ENCODE measurements at regions not wholly inside any gene's neighbourhood (a gene's known extent, or its start where the extent isn't known, plus 50 kb on each side); places are given as distances from the start of the nearest gene placed in this dataset.

DNA sequence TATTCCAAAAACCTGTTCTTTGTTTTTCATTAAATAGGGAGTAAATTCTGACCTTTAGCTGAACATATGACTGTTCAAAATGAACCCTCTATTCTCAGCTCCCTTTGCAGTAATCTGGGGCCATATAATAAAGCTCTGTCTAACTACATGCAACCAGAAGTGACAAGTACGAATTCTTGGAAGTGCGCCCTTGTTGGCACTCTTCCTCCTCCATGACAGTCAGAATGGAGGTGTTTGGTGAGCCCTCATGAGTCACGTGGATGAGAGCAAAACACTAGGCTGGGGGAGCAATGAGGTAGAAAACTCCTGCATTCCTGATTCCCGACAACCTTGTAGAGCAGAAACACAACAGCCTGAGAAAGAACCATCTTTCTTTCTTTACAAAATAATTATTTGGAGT, 552.9 kb downstream of the FBXO15 start:
- TF ChIP-seq, protein P1, sequence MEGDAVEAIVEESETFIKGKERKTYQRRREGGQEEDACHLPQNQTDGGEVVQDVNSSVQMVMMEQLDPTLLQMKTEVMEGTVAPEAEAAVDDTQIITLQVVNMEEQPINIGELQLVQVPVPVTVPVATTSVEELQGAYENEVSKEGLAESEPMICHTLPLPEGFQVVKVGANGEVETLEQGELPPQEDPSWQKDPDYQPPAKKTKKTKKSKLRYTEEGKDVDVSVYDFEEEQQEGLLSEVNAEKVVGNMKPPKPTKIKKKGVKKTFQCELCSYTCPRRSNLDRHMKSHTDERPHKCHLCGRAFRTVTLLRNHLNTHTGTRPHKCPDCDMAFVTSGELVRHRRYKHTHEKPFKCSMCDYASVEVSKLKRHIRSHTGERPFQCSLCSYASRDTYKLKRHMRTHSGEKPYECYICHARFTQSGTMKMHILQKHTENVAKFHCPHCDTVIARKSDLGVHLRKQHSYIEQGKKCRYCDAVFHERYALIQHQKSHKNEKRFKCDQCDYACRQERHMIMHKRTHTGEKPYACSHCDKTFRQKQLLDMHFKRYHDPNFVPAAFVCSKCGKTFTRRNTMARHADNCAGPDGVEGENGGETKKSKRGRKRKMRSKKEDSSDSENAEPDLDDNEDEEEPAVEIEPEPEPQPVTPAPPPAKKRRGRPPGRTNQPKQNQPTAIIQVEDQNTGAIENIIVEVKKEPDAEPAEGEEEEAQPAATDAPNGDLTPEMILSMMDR (IDR thresholded peaks at IDR 0.05; ENCODE audit: extremely low read depth, missing control alignments) = no peak
- no peak for DNase-seq (ENCODE audit: low spot score)

DNA sequence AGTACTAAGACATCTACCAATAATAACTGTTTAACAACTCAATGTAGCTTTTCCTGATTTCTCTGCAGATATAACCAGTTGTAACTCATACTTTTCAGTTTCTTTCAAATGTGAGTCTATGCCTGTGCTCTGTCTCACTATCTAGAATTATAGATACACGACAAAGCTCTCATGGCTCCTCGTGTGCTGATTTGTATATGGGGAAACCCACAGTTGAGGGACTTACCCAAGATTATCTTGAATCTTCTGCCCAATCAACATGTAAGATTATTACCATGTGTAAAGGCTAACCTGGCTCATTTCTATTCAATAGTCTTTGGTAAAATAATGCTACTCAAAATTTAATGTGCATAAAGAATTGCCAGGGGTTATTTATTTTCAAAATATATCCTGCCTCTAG, 554.4 kb downstream of the FBXO15 start:
- TF ChIP-seq, protein P1 (IDR thresholded peaks at IDR 0.05; ENCODE audit: extremely low read depth, missing control alignments) = no peak
- DNase-seq (ENCODE audit: low spot score) = no peak

GRCh38 chr18:73590950-73591349, 556.7 kb downstream of the FBXO15 start:
- no peak for DNase-seq (ENCODE audit: low spot score)
- TF ChIP-seq, protein P1 (IDR thresholded peaks at IDR 0.05; ENCODE audit: extremely low read depth, missing control alignments) = no peak

DNA sequence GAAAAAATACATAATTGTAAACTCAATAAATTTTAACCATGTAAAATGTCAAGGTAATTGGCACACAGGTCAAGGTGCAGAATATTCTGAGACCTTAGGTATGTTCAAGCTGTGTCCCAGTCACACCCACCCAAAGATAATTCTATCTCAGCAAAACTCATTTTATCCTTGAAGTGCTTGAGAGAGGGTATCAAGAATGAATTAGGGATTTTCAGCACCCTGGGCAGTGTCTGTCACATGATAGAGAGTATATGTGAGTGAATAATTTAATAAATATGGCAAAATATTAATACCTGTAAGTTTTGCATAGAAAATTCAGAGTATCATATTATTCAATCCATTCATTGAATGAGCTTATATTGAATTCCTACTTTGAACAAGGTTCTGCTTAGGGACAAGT, 567.9 kb downstream of the FBXO15 start:
- TF ChIP-seq, protein P1 (IDR thresholded peaks at IDR 0.05; ENCODE audit: extremely low read depth, missing control alignments) = no peak
- no peak for DNase-seq (ENCODE audit: low spot score)

GRCh38 chr18:73577365-73577764, 570.3 kb downstream of the FBXO15 start:
- DNase-seq (ENCODE audit: low spot score) = no peak
- TF ChIP-seq, protein P1 (IDR thresholded peaks at IDR 0.05; ENCODE audit: extremely low read depth, missing control alignments) = no peak

DNA sequence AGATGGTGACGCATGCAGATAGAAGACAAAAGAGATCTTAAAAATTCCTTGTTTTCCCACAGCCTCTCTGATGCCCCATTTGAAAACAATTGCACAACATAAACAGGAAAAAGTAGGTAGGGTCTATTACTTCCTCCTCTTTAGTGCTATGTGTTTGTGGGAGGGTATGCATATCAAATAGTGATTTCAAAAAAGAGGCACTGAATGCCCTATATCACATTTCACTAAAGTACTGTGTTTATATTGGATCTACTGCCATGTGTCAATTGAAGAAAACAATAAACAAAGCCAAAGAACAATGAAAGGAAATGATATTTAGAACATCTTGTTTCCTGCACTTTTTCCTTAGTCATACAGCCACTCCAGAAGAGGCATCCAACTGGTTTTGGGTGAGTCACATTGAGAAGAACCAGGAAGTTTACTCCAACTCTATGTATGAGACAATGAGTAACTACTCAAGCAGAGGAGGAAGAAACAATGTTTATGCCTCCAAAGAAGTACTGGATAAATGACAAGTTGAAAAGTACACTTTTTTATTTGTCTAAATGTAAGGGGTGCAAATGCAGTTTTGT, 583.6 kb downstream of the FBXO15 start:
- DNase-seq (ENCODE audit: low spot score) = no peak
- TF ChIP-seq, protein P1 (IDR thresholded peaks at IDR 0.05; ENCODE audit: extremely low read depth, missing control alignments) = no peak

DNA sequence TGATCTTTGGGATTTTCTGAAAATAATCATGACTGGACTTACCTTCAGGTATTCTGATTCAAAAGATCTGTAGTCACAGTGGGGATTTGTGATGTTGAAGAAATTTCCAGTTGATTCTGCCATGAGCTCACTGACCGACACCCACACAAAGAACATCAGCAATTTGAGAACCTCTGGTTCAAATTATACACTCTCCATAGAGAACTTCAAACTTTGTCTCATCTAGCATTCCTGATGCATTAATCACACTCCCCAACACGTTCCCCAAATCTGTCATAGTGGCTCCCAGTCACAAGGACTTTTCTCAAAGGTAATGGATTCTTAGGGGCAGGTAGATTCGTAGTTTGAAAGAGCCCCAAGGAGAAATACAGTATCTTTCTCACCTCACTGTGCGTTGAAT, 584.3 kb downstream of the FBXO15 start:
- DNase-seq (ENCODE audit: low spot score) = no peak

More for the DNA sequence above, 584.3 kb downstream of the FBXO15 start:
- TF ChIP-seq, protein P1 (IDR thresholded peaks at IDR 0.05; ENCODE audit: extremely low read depth, missing control alignments) = no peak
